WTC11 (cell line): ENCODE measurements at regions not wholly inside any gene's neighbourhood (a gene's known extent, or its start where the extent isn't known, plus 50 kb on each side); places are given as distances from the start of the nearest gene placed in this dataset.

Experiments used
- CREM ChIP-seq: sonication (generic); formaldehyde crosslinking; IDR thresholded peaks from 2 replicates; pipeline ENCODE4 v1.8.1; 2022; ENCODE audit warnings: mild to moderate bottlenecking, missing genetic modification reagents, moderate library complexity
- CTCF ChIP-seq: fragments of 200-600 bp; IDR thresholded peaks from 2 replicates; pipeline ENCODE4 v1.8.0; 2022; ENCODE audit warnings: antibody characterized with exemption
- FOXP4 ChIP-seq: sonication (generic); formaldehyde crosslinking; IDR thresholded peaks from 2 replicates; pipeline ENCODE4 v1.8.0; 2022; ENCODE audit warnings: mild to moderate bottlenecking, missing genetic modification reagents
- HMGA2 ChIP-seq: fragments of 250-450 bp; sonication (Bioruptor Pico); IDR thresholded peaks from 2 replicates; pipeline ENCODE4 v1.4.0; 2021; ENCODE audit warnings: mild to moderate bottlenecking, moderate library complexity
- JUN ChIP-seq: sonication (generic); formaldehyde crosslinking; IDR thresholded peaks from 2 replicates; pipeline ENCODE4 v1.8.0; 2023; ENCODE audit warnings: mild to moderate bottlenecking, missing genetic modification reagents
- MAX ChIP-seq: sonication (generic); formaldehyde crosslinking; IDR thresholded peaks from 2 replicates; pipeline ENCODE4 v1.8.0; 2022; ENCODE audit warnings: mild to moderate bottlenecking, missing genetic modification reagents
- NR3C1 ChIP-seq: sonication (generic); formaldehyde crosslinking; conservative IDR thresholded peaks from 2 replicates; pipeline ENCODE4 v1.8.1; 2023; ENCODE audit warnings: low read depth, mild to moderate bottlenecking, missing genetic modification reagents
- STAT6 ChIP-seq: sonication (generic); formaldehyde crosslinking; conservative IDR thresholded peaks from 2 replicates; pipeline ENCODE4 v1.8.1; 2023; ENCODE audit warnings: mild to moderate bottlenecking, low read depth, missing genetic modification reagents, moderate library complexity
- TCF7 ChIP-seq: sonication (generic); formaldehyde crosslinking; IDR thresholded peaks from 2 replicates; pipeline ENCODE4 v1.8.0; 2022; ENCODE audit warnings: mild to moderate bottlenecking, low read depth, missing genetic modification reagents, moderate library complexity
- ZNF425 ChIP-seq: fragments of 250-450 bp; sonication (Bioruptor Pico); conservative IDR thresholded peaks from 2 replicates; pipeline ENCODE4 v1.9.0; 2021; ENCODE audit warnings: mild to moderate bottlenecking

GRCh38 chr9:105079457-105079856, 151.5 kb upstream of the ABCA1 start:
- TF ChIP-seq HMGA2 (CRISPR knock-in tag): no peak
- no peak for TF ChIP-seq CTCF
- no peak for TF ChIP-seq NR3C1 (CRISPR knock-in tag)
- no peak for TF ChIP-seq ZNF425 (CRISPR knock-in tag)
- TF ChIP-seq FOXP4 (CRISPR knock-in tag): no peak
- TF ChIP-seq MAX (CRISPR knock-in tag): no peak
- no peak for TF ChIP-seq JUN (CRISPR knock-in tag)
- no peak for TF ChIP-seq CREM (CRISPR knock-in tag)
- no peak for TF ChIP-seq TCF7 (CRISPR knock-in tag)
- no peak for TF ChIP-seq STAT6 (CRISPR knock-in tag)
